ENCODE measurements at regions not wholly inside any gene's neighbourhood (a gene's known extent, or its start where the extent isn't known, plus 50 kb on each side); places are given as distances from the start of the nearest gene placed in this dataset.

- H3K4me3 ChIP-seq (ENCODE audit: low read length): no peak overlapping the region
- no peak for TF ChIP-seq CTCF (conservative IDR thresholded peaks at IDR 0.05; ENCODE audit: low read depth, low read length)
- DNase-seq (ENCODE audit: low read depth): no peak
Observed at GRCh38 chr20:24056491-24056890, 67.9 kb upstream of the GGTLC1 start.

- no peak for TF ChIP-seq CTCF (conservative IDR thresholded peaks at IDR 0.05; ENCODE audit: low read depth, low read length)
- H3K4me3 ChIP-seq (ENCODE audit: low read length): no peak overlapping the region
- DNase-seq (ENCODE audit: low read depth): no peak
Observed at GRCh38 chr20:24052599-24053275, 64.2 kb upstream of the GGTLC1 start.

GRCh38 chr20:24051160-24051559 is 62.6 kb upstream of the GGTLC1 start:
- no peak for DNase-seq (ENCODE audit: low read depth)
- no peak overlapping the region for H3K4me3 ChIP-seq (ENCODE audit: low read length)
- TF ChIP-seq CTCF (conservative IDR thresholded peaks at IDR 0.05; ENCODE audit: low read depth, low read length): no peak

GRCh38 chr20:24050119-24050518 is 61.5 kb upstream of the GGTLC1 start:
- DNase-seq (ENCODE audit: low read depth): no peak
- TF ChIP-seq CTCF (conservative IDR thresholded peaks at IDR 0.05; ENCODE audit: low read depth, low read length): no peak
- H3K4me3 ChIP-seq (ENCODE audit: low read length): no peak overlapping the region

- H3K4me3 ChIP-seq (ENCODE audit: low read length): no peak overlapping the region
- no peak for DNase-seq (ENCODE audit: low read depth)
- TF ChIP-seq CTCF (conservative IDR thresholded peaks at IDR 0.05; ENCODE audit: low read depth, low read length): no peak
Observed at GRCh38 chr20:24049081-24049480, 60.5 kb upstream of the GGTLC1 start.

GRCh38 chr20:24048024-24048611 is 59.5 kb upstream of the GGTLC1 start:
- TF ChIP-seq CTCF (conservative IDR thresholded peaks at IDR 0.05; ENCODE audit: low read depth, low read length): no peak
- no peak overlapping the region for H3K4me3 ChIP-seq (ENCODE audit: low read length)
- no peak for DNase-seq (ENCODE audit: low read depth)

- no peak for DNase-seq (ENCODE audit: low read depth)
- no peak for TF ChIP-seq CTCF (conservative IDR thresholded peaks at IDR 0.05; ENCODE audit: low read depth, low read length)
Observed at GRCh38 chr20:24046888-24047287, 58.3 kb upstream of the GGTLC1 start.

More at GRCh38 chr20:24046888-24047287, 58.3 kb upstream of the GGTLC1 start:
- no peak overlapping the region for H3K4me3 ChIP-seq (ENCODE audit: low read length)

Data from retinal pigment epithelial cell (primary cell).